ENCODE measurements at regions not wholly inside any gene's neighbourhood (a gene's known extent, or its start where the extent isn't known, plus 50 kb on each side); places are given as distances from the start of the nearest gene placed in this dataset.

DNA sequence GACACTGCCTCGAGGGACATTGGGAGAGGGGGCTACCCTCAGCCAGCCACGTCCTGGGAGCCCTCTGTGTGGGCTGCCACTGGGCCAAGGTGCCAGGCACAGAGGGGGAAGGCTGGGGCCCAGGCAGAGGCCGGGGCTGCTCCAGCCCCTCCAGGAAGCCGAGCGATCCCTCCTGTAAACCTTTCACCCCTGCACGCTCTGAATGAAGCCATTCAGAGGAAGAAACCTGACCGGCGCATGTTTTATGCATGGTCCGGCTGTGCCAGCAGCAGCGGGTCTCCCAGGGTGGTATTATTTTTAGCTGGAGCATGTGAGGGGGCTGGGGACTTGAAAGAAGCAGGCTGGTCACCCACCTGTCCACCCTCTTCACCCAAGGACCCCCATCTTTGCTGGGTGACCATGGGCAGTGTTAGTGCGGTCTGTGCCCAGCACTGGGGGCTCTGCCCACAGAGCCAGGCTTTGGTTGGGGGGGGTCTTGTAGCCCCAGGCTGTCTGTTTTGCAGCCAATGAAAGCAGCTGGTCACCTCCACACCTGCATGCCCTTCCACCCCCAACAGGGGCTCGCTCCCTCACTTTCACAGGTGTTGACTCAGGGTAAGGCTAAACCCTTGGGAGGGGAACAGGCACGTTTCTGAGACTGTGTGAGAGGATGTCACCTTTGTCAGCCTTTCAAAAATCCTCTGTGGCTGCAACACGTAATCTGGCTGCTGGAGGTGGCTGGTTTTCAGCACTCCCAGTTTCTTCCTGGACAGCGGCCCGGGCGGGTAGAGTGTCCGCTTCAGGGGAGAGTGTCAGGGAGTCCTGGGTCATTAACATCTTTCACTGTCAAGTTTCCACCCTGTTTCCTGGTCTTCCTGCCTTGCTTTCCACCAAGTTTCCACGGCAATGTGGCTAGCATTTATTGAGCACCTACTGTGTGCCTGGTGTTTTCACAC is 77.1 kb upstream of the BRD7 start:
- TF ChIP-seq, protein P1, sequence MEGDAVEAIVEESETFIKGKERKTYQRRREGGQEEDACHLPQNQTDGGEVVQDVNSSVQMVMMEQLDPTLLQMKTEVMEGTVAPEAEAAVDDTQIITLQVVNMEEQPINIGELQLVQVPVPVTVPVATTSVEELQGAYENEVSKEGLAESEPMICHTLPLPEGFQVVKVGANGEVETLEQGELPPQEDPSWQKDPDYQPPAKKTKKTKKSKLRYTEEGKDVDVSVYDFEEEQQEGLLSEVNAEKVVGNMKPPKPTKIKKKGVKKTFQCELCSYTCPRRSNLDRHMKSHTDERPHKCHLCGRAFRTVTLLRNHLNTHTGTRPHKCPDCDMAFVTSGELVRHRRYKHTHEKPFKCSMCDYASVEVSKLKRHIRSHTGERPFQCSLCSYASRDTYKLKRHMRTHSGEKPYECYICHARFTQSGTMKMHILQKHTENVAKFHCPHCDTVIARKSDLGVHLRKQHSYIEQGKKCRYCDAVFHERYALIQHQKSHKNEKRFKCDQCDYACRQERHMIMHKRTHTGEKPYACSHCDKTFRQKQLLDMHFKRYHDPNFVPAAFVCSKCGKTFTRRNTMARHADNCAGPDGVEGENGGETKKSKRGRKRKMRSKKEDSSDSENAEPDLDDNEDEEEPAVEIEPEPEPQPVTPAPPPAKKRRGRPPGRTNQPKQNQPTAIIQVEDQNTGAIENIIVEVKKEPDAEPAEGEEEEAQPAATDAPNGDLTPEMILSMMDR (IDR thresholded peaks at IDR 0.05; ENCODE audit: control insufficient read depth, extremely low read depth, insufficient read depth), result no peak
- no peak for DNase-seq (ENCODE audit: low read depth)
- no peak overlapping the region for H3K4me3 ChIP-seq (ENCODE audit: low read depth, low read length)

DNA sequence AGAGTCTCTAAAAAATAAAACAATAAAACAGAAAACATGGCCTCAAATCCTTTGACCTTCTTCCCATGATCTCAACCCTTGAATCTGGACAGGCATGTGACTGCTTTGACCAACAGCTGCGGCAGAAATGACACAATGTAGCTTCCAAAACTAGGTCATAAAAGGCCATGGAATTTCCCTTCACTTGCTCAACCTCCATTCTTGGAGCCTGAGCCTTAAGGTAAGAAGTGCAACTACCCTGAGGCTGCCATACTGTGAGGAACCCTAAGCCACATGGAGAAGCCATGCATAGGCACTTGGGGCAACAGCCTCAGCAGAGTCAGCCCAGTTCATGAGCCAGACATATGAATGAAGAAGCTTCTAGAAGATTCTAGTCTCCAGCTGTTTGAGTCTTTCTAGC is 75.7 kb upstream of the BRD7 start:
- no peak for DNase-seq (ENCODE audit: low read depth)
- TF ChIP-seq, protein P1 (IDR thresholded peaks at IDR 0.05; ENCODE audit: control insufficient read depth, extremely low read depth, insufficient read depth), result no peak

DNA sequence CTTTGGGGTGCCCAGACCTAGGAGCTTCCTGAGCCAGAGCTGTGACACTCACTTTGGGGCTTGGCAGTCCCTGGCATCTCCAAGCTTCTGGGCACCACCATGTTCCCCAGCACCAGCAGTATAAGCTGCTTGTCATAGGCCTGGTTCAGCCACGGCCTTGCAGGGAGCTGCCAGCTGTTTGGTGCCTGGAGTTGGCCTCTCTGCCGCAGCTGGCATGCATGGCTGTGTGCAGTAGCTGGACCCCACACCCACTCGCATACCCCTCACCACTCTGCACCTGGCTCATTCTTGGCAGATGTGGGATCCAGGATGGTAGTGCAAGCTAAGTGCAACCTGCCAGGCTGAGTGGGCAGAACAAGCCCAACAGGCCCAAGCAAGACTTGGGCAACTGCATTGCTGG is 73.4 kb upstream of the BRD7 start:
- DNase-seq (ENCODE audit: low read depth), result no peak
- TF ChIP-seq, protein P1 (IDR thresholded peaks at IDR 0.05; ENCODE audit: control insufficient read depth, extremely low read depth, insufficient read depth), result no peak
- no peak overlapping the region for H3K4me3 ChIP-seq (ENCODE audit: low read depth, low read length)

More for the DNA sequence above, 75.7 kb upstream of the BRD7 start:
- H3K4me3 ChIP-seq (ENCODE audit: low read depth, low read length), result no peak overlapping the region

DNA sequence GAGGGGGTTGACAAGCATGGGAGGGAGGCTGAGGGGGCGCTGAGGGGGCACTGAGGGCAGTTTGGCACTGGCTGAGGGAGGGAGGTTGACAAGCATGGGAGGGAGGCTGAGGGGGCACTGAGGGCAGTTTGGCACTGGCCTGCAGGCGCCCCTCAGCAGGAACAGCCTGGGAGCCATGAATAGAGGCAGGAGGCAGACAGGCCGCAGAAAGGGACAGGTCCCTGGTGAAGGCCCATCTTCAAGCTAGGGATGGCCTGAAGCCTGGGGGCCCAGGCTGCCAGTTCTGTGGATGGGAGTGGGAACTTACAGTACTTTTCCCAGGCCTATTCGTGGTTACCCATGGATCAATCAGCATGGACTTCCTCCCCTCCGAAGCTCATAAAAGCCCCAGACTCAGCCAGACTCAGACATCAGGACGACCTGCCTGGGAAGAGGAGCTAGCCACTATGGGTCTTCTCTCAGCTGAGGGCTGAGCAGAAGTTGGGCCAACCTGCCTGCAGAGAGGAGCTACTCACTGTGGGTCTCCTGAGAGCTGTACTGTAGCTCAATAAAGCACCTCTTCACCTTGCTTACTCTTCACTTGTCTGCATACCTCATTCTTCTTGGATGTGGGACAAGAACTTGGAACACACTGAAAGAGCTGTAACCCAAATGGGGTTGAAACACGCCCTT is 72.8 kb upstream of the BRD7 start:
- DNase-seq (ENCODE audit: low read depth), result no peak
- TF ChIP-seq, protein P1 (IDR thresholded peaks at IDR 0.05; ENCODE audit: control insufficient read depth, extremely low read depth, insufficient read depth), result no peak
- H3K4me3 ChIP-seq (ENCODE audit: low read depth, low read length), result no peak overlapping the region

DNA sequence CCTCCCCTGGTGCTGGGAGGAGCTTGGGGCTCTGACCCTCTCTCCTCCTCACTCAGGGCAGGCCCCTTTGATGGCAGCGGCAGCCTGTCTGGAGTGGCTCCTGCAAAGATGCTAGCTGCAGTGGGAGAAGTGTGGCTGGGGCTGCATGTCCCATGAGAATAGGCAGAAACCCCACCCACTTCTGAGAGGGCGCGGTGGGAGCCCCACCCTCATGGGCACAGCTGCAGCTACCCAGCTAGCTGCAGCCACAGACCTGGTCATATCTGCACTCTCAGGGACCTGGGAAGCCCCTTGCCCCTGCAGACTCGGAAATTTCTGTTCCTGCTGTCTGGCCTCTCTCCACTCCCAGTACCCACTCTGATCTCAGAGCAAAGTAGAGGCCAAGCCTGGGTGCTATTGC is 72.2 kb upstream of the BRD7 start:
- H3K4me3 ChIP-seq (ENCODE audit: low read depth, low read length), result no peak overlapping the region
- no peak for DNase-seq (ENCODE audit: low read depth)
- TF ChIP-seq, protein P1 (IDR thresholded peaks at IDR 0.05; ENCODE audit: control insufficient read depth, extremely low read depth, insufficient read depth), result no peak

DNA sequence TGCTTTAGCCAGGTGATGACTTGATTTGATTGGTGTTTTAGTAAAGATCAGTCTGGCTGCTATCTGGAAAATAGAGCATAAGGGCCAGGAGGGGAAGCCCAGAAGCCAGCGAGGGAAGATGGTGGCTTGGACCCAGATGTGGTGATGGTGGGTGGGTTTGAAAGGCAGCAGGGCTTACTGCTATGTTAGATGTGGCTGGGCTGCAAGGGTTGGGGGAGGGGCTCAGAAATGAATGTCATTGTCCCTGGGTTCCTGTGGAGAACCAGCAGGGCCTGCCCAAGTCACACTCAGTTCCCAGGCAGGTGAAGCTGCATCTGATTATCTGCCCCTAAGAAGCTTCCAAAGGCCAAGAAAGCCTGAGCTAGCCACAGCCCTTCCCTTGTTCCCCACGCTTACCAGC is 71.7 kb upstream of the BRD7 start:
- DNase-seq (ENCODE audit: low read depth), result no peak
- H3K4me3 ChIP-seq (ENCODE audit: low read depth, low read length), result no peak overlapping the region
- TF ChIP-seq, protein P1 (IDR thresholded peaks at IDR 0.05; ENCODE audit: control insufficient read depth, extremely low read depth, insufficient read depth), result no peak

All from LNCaP clone FGC (cell line).